ENCODE measurements at regions not wholly inside any gene's neighbourhood (a gene's known extent, or its start where the extent isn't known, plus 50 kb on each side); places are given as distances from the start of the nearest gene placed in this dataset.

DNA sequence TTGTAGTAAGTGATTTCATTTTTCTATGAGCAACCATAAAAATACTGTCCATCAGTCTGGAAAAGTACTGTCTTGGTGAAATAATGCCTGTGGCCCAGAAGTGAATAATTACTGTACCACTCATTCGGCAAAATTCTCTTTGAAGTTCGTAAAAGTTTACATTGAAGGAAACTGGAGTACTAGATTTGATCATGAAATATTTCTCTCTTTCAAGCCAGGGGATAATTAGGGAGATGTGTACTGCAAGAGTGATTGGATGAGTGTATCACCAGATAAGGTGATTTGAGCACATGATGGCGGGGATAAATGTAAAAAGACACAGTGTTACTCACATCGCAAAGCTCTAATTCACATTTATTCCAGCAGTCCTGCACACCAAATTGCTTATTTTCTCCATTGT, 883.2 kb upstream of the PIK3C3 start:
- TF ChIP-seq POLR2AphosphoS5 (IDR thresholded peaks at IDR 0.05) (no peak), POLR2A (IDR thresholded peaks at IDR 0.05) (no peak)
